ENCODE measurements at regions not wholly inside any gene's neighbourhood (a gene's known extent, or its start where the extent isn't known, plus 50 kb on each side); places are given as distances from the start of the nearest gene placed in this dataset.

DNA sequence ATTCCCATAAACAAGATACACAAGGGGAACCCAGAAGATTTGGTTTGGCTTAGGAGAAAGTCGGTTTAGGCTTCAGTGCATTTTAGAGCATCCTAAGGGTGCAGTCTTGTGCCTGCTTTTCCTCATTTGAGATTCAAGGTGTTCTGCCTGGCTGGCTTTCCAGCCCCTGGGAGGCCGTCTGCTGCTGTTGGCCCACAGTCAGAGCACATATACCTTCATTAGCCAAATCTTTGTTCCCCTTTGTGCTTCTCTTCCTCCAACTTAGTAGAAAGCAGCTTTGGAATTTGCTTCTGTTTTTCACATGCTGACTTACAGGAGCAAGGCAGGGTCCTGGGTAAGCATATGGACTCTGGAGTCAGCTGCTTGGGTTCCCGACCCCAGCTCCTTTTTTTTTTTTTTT, 477.1 kb upstream of the TCF4 start:
- no peaks in the 10 kb centered on the region for H3K9me3 ChIP-seq (replicated peaks in 1 of 3)
- no peak overlapping the region for H3K27ac ChIP-seq
- no peak for DNase-seq
- H3K27me3 ChIP-seq = no peaks in the 10 kb centered on the region
- 68 to 77% (median 75%) methylated on average over 3 of the region's 3 CpGs for WGBS, 4 donors
- intact Hi-C loops (cut with DNase I) = no loop called here
- TF ChIP-seq, protein P1, sequence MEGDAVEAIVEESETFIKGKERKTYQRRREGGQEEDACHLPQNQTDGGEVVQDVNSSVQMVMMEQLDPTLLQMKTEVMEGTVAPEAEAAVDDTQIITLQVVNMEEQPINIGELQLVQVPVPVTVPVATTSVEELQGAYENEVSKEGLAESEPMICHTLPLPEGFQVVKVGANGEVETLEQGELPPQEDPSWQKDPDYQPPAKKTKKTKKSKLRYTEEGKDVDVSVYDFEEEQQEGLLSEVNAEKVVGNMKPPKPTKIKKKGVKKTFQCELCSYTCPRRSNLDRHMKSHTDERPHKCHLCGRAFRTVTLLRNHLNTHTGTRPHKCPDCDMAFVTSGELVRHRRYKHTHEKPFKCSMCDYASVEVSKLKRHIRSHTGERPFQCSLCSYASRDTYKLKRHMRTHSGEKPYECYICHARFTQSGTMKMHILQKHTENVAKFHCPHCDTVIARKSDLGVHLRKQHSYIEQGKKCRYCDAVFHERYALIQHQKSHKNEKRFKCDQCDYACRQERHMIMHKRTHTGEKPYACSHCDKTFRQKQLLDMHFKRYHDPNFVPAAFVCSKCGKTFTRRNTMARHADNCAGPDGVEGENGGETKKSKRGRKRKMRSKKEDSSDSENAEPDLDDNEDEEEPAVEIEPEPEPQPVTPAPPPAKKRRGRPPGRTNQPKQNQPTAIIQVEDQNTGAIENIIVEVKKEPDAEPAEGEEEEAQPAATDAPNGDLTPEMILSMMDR (IDR thresholded peaks at IDR 0.05) = no peak
- TF ChIP-seq POLR2A (IDR thresholded peaks at IDR 0.05) = no peak
- H3K4me3 ChIP-seq = no peak overlapping the region
- no peaks in the 10 kb centered on the region for H3K4me1 ChIP-seq (replicated peaks in 1 of 2)
- H3K36me3 ChIP-seq (replicated peaks in 1 of 2) = no peaks in the 10 kb centered on the region

DNA sequence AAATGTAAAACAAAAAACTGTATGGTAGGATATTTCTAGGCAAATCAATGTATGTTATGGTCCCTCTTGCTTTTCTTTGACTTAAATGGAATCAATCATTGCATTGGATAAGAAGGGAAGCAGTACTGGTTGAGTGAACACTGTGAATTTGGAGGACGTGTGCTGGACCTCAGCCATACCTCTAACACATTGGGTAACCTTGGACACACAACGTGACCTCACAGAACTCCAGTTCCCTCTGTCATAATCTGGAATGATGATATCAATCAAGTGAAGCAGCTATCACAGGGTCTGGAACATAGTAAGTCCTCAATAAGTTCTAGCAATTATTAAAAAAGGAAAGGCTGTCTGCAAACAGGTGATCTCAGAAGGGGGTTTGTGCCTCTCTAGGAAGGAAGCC, 474.9 kb upstream of the TCF4 start:
- H3K36me3 ChIP-seq (replicated peaks in 1 of 2) = no peaks in the 10 kb centered on the region
- H3K4me1 ChIP-seq (replicated peaks in 1 of 2) = no peaks in the 10 kb centered on the region
- 50 to 71% (median 54%) methylated on average over 2 of the region's 2 CpGs for WGBS, 4 donors
- H3K9me3 ChIP-seq (replicated peaks in 1 of 3) = no peaks in the 10 kb centered on the region
- no peak for DNase-seq
- TF ChIP-seq, protein P1 (IDR thresholded peaks at IDR 0.05) = no peak
- TF ChIP-seq POLR2A (IDR thresholded peaks at IDR 0.05) = no peak
- H3K27ac ChIP-seq = no peak overlapping the region
- no peaks in the 10 kb centered on the region for H3K27me3 ChIP-seq
- H3K4me3 ChIP-seq = no peak overlapping the region
- intact Hi-C loops (cut with DNase I) = no loop called here

DNA sequence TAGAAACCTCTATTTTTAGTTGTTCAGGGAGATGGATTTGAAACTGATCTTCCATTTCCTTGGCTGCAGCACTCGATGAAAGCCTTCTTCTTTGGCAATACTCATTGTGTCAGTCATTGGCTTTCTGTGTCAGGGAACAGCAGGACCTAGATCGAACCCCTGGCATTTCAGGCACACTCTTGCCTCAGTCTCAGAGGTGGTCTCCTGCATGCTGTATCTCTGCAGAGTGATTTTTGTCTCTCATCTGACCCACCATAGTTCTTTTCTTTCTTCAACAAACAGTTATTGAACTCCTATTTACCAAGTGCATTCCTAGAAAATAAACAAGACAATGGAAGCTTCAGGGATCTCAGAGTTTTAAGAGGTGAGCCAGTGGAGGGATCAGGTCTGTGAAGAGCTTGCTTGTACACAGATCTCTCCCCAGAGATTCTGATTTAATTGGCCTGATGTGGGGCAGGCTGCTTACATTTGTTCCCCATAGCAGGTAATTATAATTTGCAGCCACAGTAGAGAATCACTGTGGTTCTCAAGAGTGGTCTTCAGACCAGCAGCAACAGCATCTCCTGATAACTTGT, 473.1 kb upstream of the TCF4 start:
- Histone ChIP-seq H3K27me3 (no peaks in the 10 kb centered on the region), H3K36me3 (replicated peaks in 1 of 2) (no peaks in the 10 kb centered on the region), H3K4me3 (no peak overlapping the region), H3K4me1 (replicated peaks in 1 of 2) (no peaks in the 10 kb centered on the region), H3K9me3 (replicated peaks in 1 of 3) (no peaks in the 10 kb centered on the region), H3K27ac (no peak overlapping the region)
- intact Hi-C loops (cut with DNase I) = no loop called here
- DNase-seq = no peak
- 70 to 75% (median 72%) methylated on average over 2 of the region's 2 CpGs for WGBS, 4 donors
- TF ChIP-seq POLR2A (IDR thresholded peaks at IDR 0.05) = no peak
- TF ChIP-seq, protein P1 (IDR thresholded peaks at IDR 0.05) = no peak

DNA sequence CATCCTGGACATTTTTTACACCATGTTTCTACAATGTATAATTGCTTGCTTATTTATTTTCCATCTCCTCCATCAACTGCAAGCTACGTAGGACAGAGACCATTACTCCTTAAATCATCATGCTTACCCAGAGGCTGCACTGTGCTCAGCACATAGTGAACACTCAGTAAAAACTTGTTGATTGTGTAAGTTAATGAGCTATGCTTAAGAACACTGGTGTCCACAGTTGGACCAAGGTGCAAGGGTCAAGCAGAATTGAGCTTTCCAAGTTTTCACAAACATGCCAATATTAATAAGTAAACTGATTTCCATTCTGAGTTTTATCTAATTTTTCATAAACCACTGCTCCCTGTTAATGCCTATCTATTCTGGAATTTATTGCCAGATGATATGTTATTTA, 464.2 kb upstream of the TCF4 start:
- WGBS, 4 donors = 79 to 88% (median 87%) methylated on average over 1 of the region's 1 CpG
- DNase-seq = no peak
- Histone ChIP-seq H3K27ac (no peak overlapping the region), H3K36me3 (replicated peaks in 1 of 2) (no peaks in the 10 kb centered on the region), H3K27me3 (no peaks in the 10 kb centered on the region), H3K4me3 (no peak overlapping the region), H3K4me1 (replicated peaks in 1 of 2) (no peaks in the 10 kb centered on the region), H3K9me3 (replicated peaks in 1 of 3) (peaks cover 0 to 14% (median 0%) of the 10 kb centered on the region in 3 donors)
- intact Hi-C loops (cut with DNase I) = no loop called here
- TF ChIP-seq POLR2A (IDR thresholded peaks at IDR 0.05) = no peak

DNA sequence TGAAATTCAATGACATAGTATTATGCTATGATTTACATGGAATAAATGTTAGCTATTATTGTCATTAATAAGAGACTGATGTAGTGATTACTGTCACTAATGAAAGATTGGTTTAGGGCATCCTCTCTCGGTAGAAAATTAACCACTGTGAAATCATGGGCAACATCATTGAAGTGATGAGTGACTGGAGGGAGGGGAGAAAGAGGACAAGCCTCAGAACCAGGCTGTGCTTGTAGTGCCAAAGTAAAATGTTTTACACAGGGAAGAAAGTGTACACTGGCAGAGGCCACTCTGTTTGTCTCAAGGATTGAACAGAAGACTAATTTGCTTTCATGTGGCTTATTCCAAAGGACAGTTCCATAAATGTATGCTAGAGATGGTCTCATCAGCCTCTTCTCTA, 456.2 kb upstream of the TCF4 start:
- peaks cover 0 to 14% (median 0%) of the 10 kb centered on the region in 3 donors for H3K9me3 ChIP-seq (replicated peaks in 1 of 3)
- H3K27me3 ChIP-seq = no peaks in the 10 kb centered on the region
- no peak for DNase-seq
- no peak overlapping the region for H3K4me3 ChIP-seq
- TF ChIP-seq, protein P1 (IDR thresholded peaks at IDR 0.05) = no peak
- TF ChIP-seq POLR2A (IDR thresholded peaks at IDR 0.05) = no peak
- H3K4me1 ChIP-seq (replicated peaks in 1 of 2) = no peaks in the 10 kb centered on the region
- intact Hi-C loops (cut with DNase I) = loop anchor here in 1 of 2 donors (5.0 kb wide), 1 partner anchor 52 kb away; no protein-coding TSS in a partner anchor
- no peaks in the 10 kb centered on the region for H3K36me3 ChIP-seq (replicated peaks in 1 of 2)
- WGBS, 4 donors = 60 to 74% (median 64%) methylated on average over 1 of the region's 1 CpG
- no peak overlapping the region for H3K27ac ChIP-seq
